DND-41 (cell line): ENCODE measurements at regions not wholly inside any gene's neighbourhood (a gene's known extent, or its start where the extent isn't known, plus 50 kb on each side); places are given as distances from the start of the nearest gene placed in this dataset.

Experiments used
- ATAC-seq: fragments of 200-7000 bp; cut with Tn5 transposase; 3 replicates; pipeline ENCODE4 v1.9.1; 2021; ENCODE audit warnings: low read depth; ENCODE audit not compliant: insufficient read depth
- DNase-seq: peaks from one replicate; pipeline ENCODE4 v3.0.0-alpha.2; 2020
- H2AFZ ChIP-seq: 2 replicates; pipeline ENCODE4 v1.6.0; 2012; ENCODE audit warnings: low read depth, low read length
- H3K27ac ChIP-seq: 2 replicates; pipeline ENCODE4 v1.5.1; 2012; ENCODE audit warnings: low read length, inconsistent platforms
- H3K27me3 ChIP-seq: fragments of 200-600 bp; sonication (generic); 2 replicates; pipeline ENCODE4 v1.6.0; 2012; ENCODE audit warnings: low read length, mild to moderate bottlenecking, inconsistent platforms; ENCODE audit not compliant: insufficient read depth, poor library complexity
- H3K36me3 ChIP-seq: 2 replicates; pipeline ENCODE4 v1.5.1; 2012; ENCODE audit warnings: low read length, inconsistent platforms; ENCODE audit not compliant: insufficient read depth
- H3K4me1 ChIP-seq: 2 replicates; pipeline ENCODE4 v1.5.1; 2012; ENCODE audit warnings: mild to moderate bottlenecking, low read length; ENCODE audit not compliant: insufficient read depth
- H3K4me2 ChIP-seq: 2 replicates; pipeline ENCODE4 v1.6.0; 2012; ENCODE audit warnings: mild to moderate bottlenecking, moderate library complexity, low read length, inconsistent platforms; ENCODE audit not compliant: insufficient read depth
- H3K4me3 ChIP-seq, 2 experiments: fragments of 200-600 bp in 1 of 2; shearing (Covaris generic) in 1 of 2; 2 replicates each; pipeline ENCODE4 v1.5.1; 2012 to 2016; ENCODE audit warnings: inconsistent platforms in 2 of 2, low read length in 2 of 2, mild to moderate bottlenecking in 2 of 2, low read depth in 1 of 2, moderate library complexity in 1 of 2
- H3K79me2 ChIP-seq: 2 replicates; pipeline ENCODE4 v1.6.0; 2012; ENCODE audit warnings: low read length, inconsistent platforms; ENCODE audit not compliant: insufficient read depth
- H3K9ac ChIP-seq: 2 replicates; pipeline ENCODE4 v1.6.0; 2012; ENCODE audit warnings: low read depth, mild to moderate bottlenecking, inconsistent platforms, low read length, moderate library complexity
- H3K9me3 ChIP-seq: 2 replicates; pipeline ENCODE4 v1.5.1; 2012; ENCODE audit warnings: low read length, moderate library complexity, mild to moderate bottlenecking, inconsistent platforms; ENCODE audit not compliant: insufficient read depth, severe bottlenecking
- H4K20me1 ChIP-seq: 2 replicates; pipeline ENCODE4 v1.6.0; 2012; ENCODE audit warnings: low read length; ENCODE audit not compliant: insufficient read depth
- EZH2 ChIP-seq: IDR thresholded peaks from 3 replicates; pipeline ENCODE4 v1.6.1; 2012; ENCODE audit warnings: borderline replicate concordance, low read depth, mild to moderate bottlenecking, moderate library complexity, low read length, inconsistent platforms; ENCODE audit not compliant: severe bottlenecking
- TF ChIP-seq, protein P1 (sequence below): IDR thresholded peaks from 2 replicates; pipeline ENCODE4 v1.5.1; 2012; ENCODE audit warnings: borderline replicate concordance, low read length, moderate library complexity, mild to moderate bottlenecking; ENCODE audit not compliant: poor library complexity, severe bottlenecking; ENCODE audit errors: extremely low read depth

- Histone ChIP-seq H3K79me2 (no peaks in the 10 kb centered on the region), H3K9me3 (peaks cover 3% of the 10 kb centered on the region), H3K4me2 (no peak overlapping the region), H3K9ac (no peak overlapping the region), H4K20me1 (no peaks in the 10 kb centered on the region), H3K36me3 (no peaks in the 10 kb centered on the region), H3K4me3 (no peak overlapping the region), H3K27ac (no peak overlapping the region), H3K27me3 (no peaks in the 10 kb centered on the region), H2AFZ (no peak overlapping the region), H3K4me1 (no peaks in the 10 kb centered on the region)
- TF ChIP-seq EZH2 = no peak
- TF ChIP-seq, protein P1, sequence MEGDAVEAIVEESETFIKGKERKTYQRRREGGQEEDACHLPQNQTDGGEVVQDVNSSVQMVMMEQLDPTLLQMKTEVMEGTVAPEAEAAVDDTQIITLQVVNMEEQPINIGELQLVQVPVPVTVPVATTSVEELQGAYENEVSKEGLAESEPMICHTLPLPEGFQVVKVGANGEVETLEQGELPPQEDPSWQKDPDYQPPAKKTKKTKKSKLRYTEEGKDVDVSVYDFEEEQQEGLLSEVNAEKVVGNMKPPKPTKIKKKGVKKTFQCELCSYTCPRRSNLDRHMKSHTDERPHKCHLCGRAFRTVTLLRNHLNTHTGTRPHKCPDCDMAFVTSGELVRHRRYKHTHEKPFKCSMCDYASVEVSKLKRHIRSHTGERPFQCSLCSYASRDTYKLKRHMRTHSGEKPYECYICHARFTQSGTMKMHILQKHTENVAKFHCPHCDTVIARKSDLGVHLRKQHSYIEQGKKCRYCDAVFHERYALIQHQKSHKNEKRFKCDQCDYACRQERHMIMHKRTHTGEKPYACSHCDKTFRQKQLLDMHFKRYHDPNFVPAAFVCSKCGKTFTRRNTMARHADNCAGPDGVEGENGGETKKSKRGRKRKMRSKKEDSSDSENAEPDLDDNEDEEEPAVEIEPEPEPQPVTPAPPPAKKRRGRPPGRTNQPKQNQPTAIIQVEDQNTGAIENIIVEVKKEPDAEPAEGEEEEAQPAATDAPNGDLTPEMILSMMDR = no peak
- no peak for ATAC-seq
- DNase-seq = no peak
Measured at GRCh38 chr17:13176436-13176835, 158.6 kb upstream of the ELAC2 start.

- Histone ChIP-seq H3K27me3 (no peaks in the 10 kb centered on the region), H4K20me1 (no peaks in the 10 kb centered on the region), H3K4me2 (no peak overlapping the region), H3K36me3 (no peaks in the 10 kb centered on the region), H3K79me2 (no peaks in the 10 kb centered on the region), H3K4me1 (no peaks in the 10 kb centered on the region), H3K4me3 (no peak overlapping the region), H3K9ac (no peak overlapping the region), H3K9me3 (peaks cover 3% of the 10 kb centered on the region), H2AFZ (no peak overlapping the region), H3K27ac (no peak overlapping the region)
- TF ChIP-seq, protein P1 = no peak
- TF ChIP-seq EZH2 = no peak
- DNase-seq (no peak), ATAC-seq (no peak)
Measured at GRCh38 chr17:13171790-13172189, 154.0 kb upstream of the ELAC2 start.

GRCh38 chr17:13162361-13162760 is 144.5 kb upstream of the ELAC2 start:
- DNase-seq (no peak), ATAC-seq (no peak)
- no peaks in the 10 kb centered on the region for H3K36me3 ChIP-seq
- no peak overlapping the region for H3K27ac ChIP-seq
- H3K4me1 ChIP-seq = no peaks in the 10 kb centered on the region
- no peak overlapping the region for H2AFZ ChIP-seq
- H3K4me2 ChIP-seq = no peak overlapping the region
- no peak overlapping the region for H3K4me3 ChIP-seq
- H3K9ac ChIP-seq = no peak overlapping the region
- no peaks in the 10 kb centered on the region for H4K20me1 ChIP-seq
- no peaks in the 10 kb centered on the region for H3K27me3 ChIP-seq
- H3K79me2 ChIP-seq = no peaks in the 10 kb centered on the region
- no peaks in the 10 kb centered on the region for H3K9me3 ChIP-seq
- TF ChIP-seq, protein P1 = no peak
- TF ChIP-seq EZH2 = no peak

DNA sequence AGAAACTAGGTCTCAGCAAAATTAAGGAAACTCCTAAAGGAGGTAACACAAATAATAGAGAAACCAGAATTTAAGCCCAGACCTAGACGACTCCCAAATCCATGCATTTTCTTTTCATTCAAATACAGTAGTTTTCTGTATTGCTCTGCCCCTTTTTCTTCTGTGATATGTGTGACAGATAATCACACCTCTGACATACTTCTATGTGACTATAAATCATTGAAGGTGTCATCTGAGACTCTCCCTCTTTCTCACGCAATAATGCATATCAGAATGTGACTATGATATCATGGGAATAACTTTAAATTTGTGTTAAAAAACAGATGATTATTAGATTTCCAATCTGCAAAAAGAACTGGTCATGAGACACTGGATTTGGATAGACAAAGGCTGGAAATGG is 143.0 kb upstream of the ELAC2 start:
- TF ChIP-seq, protein P1 = no peak
- no peak for TF ChIP-seq EZH2
- H3K27me3 ChIP-seq = no peaks in the 10 kb centered on the region
- H2AFZ ChIP-seq = no peak overlapping the region
- no peaks in the 10 kb centered on the region for H3K36me3 ChIP-seq
- H3K27ac ChIP-seq = no peak overlapping the region
- no peaks in the 10 kb centered on the region for H3K9me3 ChIP-seq
- no peaks in the 10 kb centered on the region for H3K79me2 ChIP-seq
- no peaks in the 10 kb centered on the region for H3K4me1 ChIP-seq
- H4K20me1 ChIP-seq = no peaks in the 10 kb centered on the region
- no peak overlapping the region for H3K9ac ChIP-seq
- no peak overlapping the region for H3K4me2 ChIP-seq
- DNase-seq (no peak), ATAC-seq (no peak)
- no peak overlapping the region for H3K4me3 ChIP-seq
